ENCODE measurements at regions not wholly inside any gene's neighbourhood (a gene's known extent, or its start where the extent isn't known, plus 50 kb on each side); places are given as distances from the start of the nearest gene placed in this dataset.
"Not testable (repeated sequence)": the region's sequence is repeated elsewhere in the genome, so short reads cannot be mapped to it uniquely, and the experiment has no call there.

DNA sequence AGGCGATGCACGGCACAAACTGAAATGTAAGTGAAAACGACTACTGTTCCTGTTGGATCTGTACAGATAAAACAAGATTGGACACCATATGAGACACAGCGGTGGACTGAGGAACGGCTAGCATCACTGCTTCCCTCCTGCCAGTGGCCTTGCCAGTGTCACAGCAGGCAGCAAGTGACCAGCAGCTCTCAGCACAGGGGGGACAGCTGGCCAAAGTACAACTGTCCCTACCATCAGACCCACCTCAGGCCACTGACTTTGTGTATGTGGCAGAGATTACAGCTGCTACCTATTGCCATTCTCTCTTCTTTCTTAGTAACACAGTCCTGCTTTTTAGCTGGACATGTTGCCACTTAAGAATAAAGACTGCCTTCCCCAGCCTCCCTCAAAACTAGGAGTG, 80.0 kb upstream of the SLC66A3 start:
- no peak for DNase-seq

GRCh38 chr2:11077411-11077810, 77.9 kb upstream of the SLC66A3 start:
- DNase-seq, result no peak

- DNase-seq, result no peak
Observed at GRCh38 chr2:11079136-11079824, 76.0 kb upstream of the SLC66A3 start.

- DNase-seq, result no peak
Observed at GRCh38 chr2:11080253-11081115, 74.8 kb upstream of the SLC66A3 start.

GRCh38 chr2:11082880-11083279, 72.4 kb upstream of the SLC66A3 start:
- DNase-seq, result no peak

DNA sequence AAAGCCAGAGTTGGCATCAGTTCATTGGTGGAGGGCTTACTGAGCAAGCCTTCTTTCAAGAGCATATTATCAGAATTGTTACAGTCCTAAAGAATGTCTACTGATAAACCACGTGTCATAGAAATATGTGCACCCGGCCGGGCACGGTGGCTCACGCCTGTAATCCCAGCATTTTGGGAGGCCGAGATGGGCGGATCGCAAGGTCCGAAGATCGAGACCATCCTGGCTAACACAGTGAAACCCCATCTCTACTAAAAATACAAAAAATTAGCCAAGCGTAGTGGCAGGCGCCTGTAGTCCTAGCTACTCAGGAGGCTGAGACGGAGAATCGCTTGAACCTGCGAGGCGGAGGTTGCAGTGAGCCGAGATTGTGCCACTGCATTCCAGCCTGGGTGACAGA, 66.4 kb upstream of the SLC66A3 start:
- DNase-seq, result not testable (repeated sequence)

GRCh38 chr2:11090187-11090586, 65.1 kb upstream of the SLC66A3 start:
- DNase-seq, result peak; percentile 23

- no peak for DNase-seq
Observed at GRCh38 chr2:11092701-11093335, 62.4 kb upstream of the SLC66A3 start.

DNA sequence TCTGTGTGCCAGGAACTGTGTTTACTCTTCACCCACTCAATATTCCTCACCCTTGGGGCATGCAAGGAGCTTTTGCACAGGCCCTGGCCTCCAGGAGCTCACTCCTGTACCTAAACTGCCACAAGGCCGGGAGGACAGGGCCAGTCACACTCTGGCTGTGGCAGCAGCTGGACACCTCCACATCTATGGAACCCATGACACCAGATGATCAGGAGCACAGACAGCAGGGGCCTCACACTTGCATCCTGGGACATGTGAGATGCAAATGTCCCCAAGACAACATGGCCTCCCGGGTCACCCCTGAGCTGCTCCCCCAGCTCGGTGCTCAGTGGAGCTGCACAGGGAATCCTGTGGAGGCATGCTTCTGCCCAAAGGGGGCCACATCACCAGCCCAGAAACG, 61.8 kb upstream of the SLC66A3 start:
- DNase-seq, result no peak

DNA sequence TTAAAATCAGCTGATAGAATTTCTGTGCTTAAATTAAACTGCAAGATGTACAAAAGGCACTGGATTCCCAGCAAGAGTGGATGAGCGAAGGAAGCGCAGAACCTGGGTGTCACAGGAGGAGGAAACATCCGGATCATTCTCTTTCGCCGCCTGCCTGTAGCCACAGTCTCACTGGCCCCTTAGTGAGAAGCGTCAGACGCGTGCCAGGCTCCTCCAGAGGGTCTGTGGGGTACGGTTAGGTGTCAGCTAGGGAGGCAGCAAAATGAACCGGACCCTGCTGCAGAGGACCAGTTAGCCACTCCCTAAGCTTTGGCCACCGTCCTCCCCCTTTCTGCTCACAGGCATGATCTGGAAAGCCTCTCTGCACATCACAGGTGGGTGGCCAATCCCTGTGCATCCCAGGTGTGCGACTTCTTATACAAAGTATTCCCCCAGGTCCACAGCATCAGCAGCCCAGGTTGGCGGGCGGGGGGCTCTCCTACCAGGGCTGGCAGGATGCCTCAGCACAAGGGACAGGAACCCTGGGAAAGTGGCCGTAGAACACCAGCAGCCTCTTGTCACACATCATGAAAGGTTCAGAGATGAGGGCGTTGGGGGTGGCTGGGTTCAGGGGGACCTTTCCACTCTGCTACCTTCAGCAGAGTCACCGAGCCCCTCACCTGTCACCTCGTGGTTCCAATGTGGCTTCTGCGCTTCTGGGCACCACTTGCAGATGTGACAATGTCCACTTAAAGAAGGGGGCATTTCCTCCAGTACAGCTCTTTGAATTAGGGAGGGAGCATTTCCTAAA, 61.1 kb upstream of the SLC66A3 start:
- DNase-seq, result no peak

DNA sequence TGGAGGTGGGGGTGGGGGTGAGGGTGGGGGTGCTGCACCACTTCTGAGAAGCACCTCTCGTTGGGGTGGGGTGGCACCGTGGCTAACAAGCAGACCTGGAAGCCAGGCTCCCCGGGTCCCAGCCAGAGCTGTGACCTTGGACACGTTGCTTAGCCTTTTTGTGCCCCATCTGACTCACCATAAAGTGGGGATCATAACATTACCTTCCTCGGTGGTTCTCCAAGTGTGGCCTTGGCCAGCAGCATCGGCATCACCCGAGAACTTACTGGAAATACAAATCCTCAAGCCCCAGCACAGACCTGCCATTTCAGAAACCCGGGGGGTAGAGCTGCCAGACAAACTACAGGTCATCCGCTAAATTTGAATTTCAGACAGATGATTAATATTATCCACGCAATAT, 58.7 kb upstream of the SLC66A3 start:
- no peak for DNase-seq

DNA sequence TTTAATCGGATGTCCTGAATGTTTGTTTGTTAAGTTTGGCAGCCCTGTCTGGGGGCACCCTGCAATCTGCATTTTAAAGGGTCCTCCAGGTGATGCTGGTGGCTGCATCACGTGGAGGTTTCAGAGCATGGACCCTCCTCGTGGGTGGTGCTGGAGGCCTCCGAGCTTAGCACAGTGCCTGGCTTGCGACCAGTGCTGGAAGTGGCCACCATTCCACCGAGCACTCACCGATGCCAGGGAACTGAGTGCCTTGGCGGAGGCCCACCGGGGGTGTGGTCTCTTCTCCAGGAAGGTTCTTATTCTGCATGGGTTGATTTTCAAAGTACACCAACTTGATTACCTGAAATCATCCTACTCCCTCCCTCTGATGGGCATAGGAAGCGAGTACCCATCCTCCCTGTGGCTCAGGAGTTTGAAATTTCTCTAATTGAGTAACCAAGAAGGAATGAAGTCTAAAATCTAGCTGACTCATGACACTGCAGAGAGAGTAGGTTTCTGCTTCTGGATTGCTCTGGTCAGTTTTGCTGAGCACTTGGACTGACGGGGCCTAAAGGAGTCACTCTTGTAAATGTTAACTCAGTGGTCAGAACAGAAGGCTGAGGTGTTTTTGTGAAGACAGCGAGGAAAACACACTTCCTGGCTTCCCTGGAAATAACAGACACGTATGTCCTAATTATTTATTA, 58.1 kb upstream of the SLC66A3 start:
- DNase-seq, result no peak

- DNase-seq, result no peak
Observed at GRCh38 chr2:11097854-11098387, 57.3 kb upstream of the SLC66A3 start.

DNA sequence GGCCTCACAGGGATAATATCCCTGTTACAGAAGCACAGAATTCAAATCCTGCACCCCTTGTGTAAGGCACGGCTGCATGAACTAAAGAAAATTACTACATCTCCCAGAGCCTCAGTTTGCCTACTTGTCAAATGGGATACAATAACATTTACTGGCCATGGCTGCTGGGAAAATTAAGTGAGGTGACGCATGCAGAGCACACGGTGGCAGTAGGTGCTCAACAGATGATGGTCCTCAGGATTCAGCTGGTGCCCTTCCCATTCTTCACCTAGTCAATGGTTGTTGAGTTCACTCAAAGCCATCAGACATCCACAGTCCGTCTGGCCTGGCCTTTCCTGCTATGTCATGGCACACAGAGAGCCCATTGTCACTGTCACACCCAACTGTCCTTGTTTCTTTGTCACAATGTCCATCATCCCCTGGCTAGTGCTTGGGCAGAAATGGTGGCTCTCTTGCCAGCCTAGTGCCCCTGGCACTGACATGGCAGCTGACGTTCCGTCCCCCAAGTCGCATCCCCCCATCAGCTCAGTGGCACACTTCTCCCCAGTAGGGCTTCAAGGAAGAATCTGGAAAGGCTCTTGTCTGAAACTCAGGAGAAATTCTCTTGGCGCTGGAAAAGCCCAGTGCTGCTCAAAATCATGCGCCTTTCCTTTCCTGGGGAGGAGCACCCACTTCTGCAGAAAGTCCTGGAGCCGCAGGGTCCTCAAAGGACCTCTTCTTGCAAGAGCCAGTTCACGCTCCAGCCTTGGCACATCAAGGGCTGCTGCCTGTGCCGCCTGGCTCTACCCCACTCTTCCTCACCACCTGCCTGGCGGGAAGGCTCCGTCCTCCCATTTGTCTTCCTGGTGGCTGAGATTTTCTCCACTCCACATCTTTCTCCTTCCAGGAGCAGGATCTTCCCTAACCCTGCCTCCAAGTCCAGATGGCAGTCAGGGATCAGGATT, 55.9 kb upstream of the SLC66A3 start:
- DNase-seq, result no peak

DNA sequence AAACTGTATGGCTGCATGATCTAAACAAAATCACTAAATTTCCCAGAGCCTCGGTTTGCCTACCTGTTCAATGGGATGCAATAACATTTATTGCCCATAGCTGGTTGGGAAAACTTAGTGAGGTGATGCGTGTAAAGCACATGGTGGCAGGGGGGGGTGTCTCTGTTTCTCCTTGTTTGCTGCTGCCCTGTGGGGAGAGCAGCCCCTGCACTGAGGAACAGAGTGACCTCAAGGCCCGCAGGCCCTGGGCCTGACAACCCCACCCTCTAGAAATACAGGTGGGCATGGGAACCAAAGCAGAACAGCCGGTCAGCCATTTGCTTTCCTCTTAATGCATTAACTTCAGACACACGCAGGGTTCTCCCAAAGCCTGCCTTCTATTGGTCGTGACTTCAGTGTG, 55.1 kb upstream of the SLC66A3 start:
- no peak for DNase-seq

DNA sequence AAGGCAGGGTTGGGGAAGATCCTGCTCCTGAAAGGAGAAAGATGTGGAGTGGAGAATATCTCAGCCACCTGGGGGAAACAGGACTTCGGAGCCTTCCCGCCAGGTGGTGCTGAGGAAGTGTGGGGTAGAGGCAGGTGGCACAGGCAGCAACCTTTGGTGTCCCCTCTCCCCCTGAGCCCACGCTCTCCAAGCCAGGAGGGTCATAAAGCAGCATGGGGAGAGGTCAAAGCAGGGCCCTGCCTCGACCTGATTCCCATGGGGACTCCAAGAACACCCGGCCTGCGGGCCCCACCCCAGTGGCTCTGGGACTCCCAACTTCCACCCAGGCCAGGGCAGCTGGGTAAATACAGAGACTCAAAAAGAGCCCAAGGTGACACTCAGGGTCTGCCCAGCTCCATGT, 54.3 kb upstream of the SLC66A3 start:
- DNase-seq, result no peak

GRCh38 chr2:11101430-11101829, 53.8 kb upstream of the SLC66A3 start:
- DNase-seq, result no peak

DNA sequence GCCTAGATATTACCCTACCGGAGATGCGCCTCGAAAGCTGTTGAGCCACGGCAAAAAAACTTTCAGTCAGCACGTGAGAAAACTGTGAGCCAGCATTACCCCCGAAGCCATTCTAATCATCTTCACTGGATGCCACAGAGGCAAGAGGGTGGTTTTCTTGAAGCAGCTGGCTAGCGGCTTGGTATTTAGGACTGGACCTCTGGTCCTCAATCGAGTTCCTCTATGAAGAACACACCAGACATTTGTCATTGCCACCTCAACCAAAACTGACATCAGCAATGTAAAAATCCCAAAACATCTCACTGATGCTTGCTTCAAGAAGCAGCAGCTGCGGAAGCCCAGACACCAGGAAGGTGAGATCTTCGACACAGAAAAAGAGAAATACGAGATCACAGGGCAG, 52.8 kb upstream of the SLC66A3 start:
- no peak for DNase-seq

GRCh38 chr2:11102956-11103860, 52.1 kb upstream of the SLC66A3 start:
- no peak for DNase-seq
